HG02798 (cell line): ENCODE measurements at regions not wholly inside any gene's neighbourhood (a gene's known extent, or its start where the extent isn't known, plus 50 kb on each side); places are given as distances from the start of the nearest gene placed in this dataset.

Experiments used
- ATAC-seq: cut with Tn5 transposase; IDR thresholded peaks from one replicate; pipeline ENCODE4 v1.9.1; 2021; ENCODE audit warnings: mild to moderate bottlenecking; ENCODE audit not compliant: unreplicated experiment, poor library complexity

DNA sequence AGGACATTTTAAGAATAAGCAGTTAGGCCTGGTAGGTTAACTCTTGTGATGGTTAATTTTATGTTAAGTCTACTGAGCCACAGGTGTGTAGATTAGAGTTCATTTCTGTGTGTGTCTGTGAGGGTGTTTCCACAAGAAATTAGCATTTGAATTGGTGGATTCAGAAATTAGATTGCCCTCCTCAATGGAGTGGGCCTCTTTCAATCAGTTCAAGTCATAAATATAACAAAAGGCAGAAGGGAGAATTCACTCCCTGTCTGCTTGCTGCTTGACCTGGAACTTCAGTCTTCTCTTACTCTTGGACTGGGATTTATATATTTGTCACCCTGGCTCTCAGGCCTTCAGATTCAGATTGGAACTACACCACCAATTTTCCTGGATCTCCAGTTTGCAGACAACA lies 55.3 kb upstream of the POM121L12 start:
- ATAC-seq: no peak

DNA sequence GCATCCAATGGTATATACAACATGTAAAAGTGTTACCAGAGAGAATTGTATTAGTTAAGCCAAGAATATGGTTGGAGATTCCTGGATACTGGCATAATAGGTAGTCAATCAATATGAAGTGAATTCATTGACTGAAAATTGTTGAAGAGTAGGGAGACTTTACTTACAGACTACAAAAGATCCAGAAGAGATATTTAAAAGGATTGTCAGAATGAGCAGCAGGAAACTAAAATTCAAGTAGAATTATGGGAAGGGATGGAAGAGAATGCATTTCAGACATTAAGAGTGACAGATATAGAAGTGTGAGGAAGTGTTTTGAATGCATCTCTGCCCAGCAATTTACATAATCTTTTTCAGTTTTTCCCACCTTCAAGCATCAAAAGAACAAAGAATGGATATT lies 62.3 kb upstream of the POM121L12 start:
- no peak for ATAC-seq

DNA sequence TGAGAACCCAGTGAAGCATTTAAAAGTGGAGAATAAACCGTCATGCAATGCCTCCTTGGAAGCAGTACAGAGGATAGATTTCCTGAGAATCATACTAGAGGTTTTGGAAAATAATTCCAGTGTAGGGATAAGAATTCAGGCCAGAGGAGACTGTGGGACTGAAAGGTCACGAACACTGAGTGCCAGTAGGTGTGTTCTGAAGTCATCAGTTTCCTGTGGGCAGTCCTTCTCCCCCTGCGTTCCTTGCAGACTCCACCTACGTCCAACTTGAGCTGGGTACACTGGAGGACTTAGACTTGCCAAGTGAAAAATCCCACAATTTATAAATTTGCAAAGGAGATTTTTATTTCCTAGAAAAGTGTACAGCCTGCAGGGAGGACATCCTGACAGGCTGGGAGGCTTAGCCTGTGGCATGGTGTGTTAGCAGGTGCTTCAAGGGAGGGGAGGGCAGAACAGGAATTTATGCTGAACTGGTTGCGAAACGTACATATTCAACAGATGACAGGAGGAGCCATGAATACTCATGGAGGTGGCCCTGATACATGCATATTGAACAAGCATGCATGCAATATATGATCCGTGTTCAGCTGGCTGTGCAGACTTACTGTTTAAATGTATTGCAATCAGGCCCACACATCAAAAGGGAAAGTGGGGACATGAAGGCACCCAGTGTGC lies 72.9 kb upstream of the POM121L12 start:
- ATAC-seq: no peak

DNA sequence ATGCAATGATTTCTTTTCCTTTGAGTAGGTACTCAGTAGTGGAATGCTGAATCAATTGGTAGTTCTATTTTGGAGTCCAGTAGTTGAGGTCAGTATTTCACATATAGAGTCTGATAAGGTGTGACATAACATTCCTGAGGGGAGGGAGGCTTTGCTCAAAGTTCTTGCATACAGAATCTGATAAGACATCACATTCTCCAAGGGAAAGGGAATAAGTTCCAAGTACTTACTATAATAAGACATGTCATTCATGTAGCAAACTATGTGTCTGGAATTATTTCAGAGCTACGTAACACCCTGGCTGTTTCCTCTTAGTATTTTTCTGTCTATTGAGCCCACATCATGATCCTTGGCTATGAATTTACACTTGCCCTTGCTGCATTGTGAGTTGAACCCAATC lies 74.3 kb upstream of the POM121L12 start:
- no peak for ATAC-seq

GRCh38 chr7:52959878-52960660 lies 75.4 kb upstream of the POM121L12 start:
- no peak for ATAC-seq

DNA sequence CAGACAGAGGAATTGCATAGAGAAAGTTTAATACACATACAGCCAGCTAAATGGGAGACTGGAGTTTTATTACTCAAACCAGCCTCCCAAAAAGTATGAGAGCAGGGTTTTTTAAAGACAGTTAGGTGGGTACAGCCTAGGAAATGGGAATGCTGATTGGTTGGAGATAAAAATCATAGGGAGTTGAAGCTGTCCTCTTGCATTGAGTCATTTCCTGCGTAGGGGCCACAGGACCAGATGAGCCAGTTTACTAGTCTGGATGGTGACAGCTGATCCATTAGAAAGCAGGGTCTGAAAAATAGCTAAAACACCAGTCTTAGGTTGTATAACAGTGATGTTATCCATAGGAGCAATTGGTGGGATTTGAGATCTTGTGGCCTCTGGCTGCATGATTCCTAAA lies 76.1 kb upstream of the POM121L12 start:
- no peak for ATAC-seq

DNA sequence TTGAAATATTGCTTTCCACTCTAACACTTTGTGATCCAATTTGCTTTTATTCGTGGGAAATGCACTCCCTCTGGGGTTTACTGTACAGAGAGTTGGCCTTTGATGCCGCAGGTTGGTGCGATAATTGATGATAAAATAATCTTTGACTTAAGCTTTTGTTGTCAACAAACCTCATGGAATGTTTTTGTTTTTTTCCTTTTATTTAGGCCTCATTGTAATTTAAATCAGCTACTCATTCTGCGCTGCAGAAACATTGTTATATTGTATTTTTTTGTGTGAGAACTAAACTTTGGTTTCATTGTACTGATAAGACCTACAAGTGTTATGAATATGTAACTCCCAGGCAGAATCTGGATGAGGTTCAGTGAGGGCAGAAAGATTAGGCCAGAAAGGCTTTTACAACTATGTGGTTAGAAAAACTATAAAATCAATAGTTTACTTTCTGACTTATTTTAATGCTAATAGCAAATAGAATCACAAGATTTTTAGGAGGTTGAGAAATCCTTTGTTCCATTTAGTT lies 76.8 kb upstream of the POM121L12 start:
- ATAC-seq: no peak

GRCh38 chr7:52956379-52956915 lies 79.0 kb upstream of the POM121L12 start:
- ATAC-seq: no peak

DNA sequence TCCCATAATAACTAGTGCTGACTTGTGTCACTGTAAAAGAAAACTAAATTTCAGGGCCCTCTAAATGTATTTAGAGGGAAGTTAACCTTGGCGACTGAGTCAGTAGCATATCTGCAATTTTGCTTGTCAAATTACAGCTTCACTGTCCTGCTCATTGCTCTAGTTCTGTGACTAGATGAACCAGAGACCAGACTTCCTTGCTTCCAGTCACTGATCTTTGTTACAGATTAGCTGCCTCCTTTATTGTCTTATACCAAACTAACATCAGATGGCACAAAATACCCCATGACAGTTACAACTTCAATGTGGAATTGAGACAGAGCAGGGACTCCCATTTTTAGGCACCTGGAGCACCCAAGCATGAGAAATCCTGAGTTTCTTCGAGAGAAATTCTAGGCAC lies 79.9 kb upstream of the POM121L12 start:
- ATAC-seq: no peak

DNA sequence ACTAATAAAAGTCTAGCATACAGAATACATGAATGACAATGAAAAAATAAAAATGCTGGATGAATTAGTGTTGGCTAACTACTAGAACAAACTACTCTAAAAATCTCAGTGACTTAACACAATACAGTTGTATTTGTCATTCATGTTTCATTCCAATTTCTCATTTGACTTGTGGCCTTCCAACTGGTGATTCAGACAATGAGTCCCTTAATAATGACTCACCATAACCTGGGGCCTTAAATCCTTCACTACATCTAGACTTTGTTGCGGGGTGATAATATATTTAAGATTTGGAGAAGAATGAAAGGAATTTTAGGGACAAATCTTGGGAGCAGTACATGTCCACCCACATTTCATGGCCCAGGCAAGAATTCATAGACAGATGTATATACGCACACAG lies 90.5 kb upstream of the POM121L12 start:
- ATAC-seq: no peak

DNA sequence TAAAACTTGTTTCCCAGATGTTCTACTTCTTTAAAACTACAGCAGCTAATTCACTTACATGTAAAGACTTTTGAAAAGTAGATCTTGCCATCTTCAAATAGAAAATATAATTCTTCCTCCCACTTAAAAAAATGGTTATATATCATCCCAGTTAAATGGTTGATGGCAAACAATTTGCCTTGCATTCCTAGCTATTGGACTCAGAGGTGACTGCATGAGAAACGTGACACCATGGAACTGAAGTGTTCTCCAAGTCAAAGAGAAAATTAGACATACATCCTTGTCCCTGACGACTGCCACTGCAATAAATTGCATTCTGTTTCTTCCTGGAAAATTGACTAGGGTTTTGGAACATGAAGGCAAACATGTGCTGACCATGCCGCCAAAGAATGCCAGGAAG lies 95.0 kb upstream of the POM121L12 start:
- ATAC-seq: no peak

GRCh38 chr7:52938455-52939133 lies 96.8 kb upstream of the POM121L12 start:
- ATAC-seq: no peak

DNA sequence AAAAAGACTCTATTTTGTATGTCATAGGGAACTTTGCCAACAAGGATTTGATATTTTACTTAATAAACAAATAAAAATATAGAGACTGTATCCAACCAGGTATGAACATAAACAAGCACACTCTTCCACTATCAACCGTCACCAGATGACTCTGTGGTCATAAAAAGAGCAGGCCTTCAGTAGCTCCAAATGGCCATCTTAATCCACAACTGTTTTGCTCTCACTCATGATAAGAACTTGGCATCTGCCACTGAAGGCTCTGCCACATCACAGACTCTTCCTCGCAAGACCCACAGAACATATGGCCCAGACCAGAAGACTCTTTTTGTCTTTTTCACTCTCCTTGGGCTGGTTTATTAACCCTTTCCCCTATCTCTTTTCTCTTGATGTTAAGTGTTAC lies 98.7 kb upstream of the POM121L12 start:
- ATAC-seq: no peak

DNA sequence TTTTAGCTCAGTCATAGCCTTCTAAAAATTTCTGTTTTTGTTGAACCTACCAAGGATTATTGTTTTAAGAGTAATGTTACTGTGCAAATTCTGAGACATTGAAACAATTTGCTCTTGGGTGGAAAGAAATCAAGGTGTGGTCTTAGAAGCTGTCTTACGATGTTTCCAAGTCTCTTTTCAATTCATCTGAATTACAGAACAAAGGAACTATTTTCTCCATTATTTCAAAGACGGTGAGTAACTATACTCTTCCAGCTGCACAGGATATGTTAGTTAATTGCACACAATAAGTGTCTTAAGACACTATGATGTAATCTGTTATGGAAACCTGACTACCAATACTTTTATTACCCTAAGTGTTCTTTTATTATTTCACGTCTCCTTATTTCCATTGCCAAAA lies 106.8 kb upstream of the POM121L12 start:
- ATAC-seq: no peak

- ATAC-seq: no peak
Measured at GRCh38 chr7:52925332-52925731, 110.1 kb upstream of the POM121L12 start.

DNA sequence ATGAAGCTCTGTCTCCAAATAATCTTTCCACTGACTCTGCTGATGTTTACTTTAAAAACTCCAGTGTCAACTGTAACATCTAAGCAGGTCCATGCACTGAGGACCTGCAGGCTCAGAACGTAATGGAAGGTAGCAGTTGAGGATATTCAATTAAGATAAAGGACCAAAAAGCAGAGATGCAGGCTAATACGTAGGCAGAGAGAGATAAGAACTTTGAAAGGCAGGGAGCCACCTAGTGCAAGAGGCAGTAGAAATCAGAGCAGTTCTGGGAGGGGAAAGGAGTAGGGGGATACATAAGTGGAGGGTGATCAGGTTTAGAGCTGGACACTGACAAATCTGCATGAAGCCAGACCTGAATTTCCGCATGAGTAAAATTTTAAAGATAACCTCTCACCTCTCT lies 114.5 kb upstream of the POM121L12 start:
- ATAC-seq: no peak

- ATAC-seq: no peak
Measured at GRCh38 chr7:52917982-52918578, 117.4 kb upstream of the POM121L12 start.

GRCh38 chr7:52911795-52912194 lies 123.6 kb upstream of the POM121L12 start:
- no peak for ATAC-seq

DNA sequence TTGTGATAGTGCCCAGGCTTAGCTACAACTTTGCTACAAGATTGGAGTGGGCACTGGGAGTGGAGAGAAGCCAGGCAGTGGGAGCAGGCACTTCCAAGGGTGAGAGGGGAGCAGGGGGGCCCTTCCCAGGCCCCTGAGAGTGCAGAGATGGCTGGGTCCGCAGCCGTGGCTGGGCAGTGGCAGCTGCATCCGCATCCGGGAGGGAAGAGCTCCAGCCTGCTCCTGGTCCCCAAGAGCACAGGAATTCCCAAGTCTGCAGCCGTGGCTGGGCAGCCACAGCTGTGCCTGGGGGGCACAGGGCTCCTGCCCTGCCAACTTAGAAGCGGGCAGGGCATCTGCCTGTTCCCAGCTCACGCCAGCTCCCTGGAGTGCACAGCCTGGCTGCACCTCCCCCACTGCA lies 124.1 kb upstream of the POM121L12 start:
- no peak for ATAC-seq

DNA sequence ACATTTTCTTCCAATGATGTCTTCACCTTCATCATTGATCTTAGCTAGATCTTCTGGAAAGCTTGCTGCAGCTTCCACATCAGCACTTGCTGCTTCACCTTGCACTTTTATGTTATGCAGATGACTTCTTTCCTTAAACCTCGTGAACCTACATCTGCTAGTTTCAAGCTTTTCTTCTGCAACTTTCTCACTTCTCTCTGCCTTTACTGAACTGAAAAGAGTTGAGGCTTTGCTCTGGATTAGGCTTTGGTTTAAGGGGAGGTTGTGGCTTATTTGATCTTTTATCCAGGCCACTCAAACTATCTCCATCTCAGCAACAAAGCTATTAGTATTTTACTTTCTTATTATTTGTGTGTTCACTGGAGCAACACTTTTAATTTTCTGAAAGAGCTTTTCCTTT lies 125.5 kb upstream of the POM121L12 start:
- no peak for ATAC-seq

DNA sequence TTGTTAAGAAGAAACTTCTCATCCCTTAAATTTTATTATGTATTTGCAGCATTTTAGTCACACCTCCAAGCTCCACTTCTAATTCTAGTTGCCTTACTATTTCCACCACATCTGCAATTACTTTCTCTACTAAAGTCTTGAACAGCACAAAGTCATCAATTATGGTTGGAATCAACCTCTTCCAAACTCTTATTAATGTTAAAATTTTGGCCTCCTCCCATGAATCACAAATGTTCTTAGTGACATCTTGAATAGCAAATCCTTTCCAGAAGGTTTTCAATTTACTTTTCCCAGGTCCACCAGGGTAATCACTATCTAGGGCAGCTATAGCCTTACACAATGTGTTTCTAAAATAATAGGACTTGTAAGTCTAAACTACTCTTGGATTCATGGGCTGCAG lies 126.3 kb upstream of the POM121L12 start:
- ATAC-seq: no peak
